ENCODE measurements at regions not wholly inside any gene's neighbourhood (a gene's known extent, or its start where the extent isn't known, plus 50 kb on each side); places are given as distances from the start of the nearest gene placed in this dataset.

DNA sequence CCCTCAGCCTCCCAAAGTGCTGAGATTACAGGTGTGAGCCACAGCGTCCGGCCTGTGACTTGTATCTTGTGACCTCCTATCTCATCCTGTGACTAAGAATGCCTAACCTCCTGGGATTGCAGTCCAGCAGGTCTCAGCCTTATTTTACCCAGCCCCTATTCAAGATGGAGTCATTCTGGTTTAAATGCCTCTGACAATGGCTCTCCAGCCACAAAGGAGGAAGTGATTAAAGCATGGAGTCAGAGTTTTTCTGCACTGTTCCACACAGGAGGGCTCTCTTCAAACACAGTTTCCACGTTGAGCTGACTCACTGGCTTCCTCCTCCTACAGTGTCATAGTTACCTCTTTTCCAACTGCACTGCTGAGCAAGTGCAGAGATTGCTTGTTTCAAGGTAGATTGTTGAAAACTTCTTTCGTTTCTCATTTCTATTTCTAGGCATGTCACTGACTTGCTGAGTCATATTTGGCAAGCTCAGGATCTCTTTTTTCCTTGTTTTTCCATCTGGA is 383.8 kb downstream of the PCNX1 start:
- TF ChIP-seq, protein P1, sequence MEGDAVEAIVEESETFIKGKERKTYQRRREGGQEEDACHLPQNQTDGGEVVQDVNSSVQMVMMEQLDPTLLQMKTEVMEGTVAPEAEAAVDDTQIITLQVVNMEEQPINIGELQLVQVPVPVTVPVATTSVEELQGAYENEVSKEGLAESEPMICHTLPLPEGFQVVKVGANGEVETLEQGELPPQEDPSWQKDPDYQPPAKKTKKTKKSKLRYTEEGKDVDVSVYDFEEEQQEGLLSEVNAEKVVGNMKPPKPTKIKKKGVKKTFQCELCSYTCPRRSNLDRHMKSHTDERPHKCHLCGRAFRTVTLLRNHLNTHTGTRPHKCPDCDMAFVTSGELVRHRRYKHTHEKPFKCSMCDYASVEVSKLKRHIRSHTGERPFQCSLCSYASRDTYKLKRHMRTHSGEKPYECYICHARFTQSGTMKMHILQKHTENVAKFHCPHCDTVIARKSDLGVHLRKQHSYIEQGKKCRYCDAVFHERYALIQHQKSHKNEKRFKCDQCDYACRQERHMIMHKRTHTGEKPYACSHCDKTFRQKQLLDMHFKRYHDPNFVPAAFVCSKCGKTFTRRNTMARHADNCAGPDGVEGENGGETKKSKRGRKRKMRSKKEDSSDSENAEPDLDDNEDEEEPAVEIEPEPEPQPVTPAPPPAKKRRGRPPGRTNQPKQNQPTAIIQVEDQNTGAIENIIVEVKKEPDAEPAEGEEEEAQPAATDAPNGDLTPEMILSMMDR (IDR thresholded peaks at IDR 0.05; ENCODE audit: insufficient read depth, low read depth, low read length, missing control alignments) = no peak
- peak; percentile 77 for DNase-seq (ENCODE audit: low read depth)
- no peak overlapping the region for H3K4me3 ChIP-seq (ENCODE audit: low read depth, low read length)

DNA sequence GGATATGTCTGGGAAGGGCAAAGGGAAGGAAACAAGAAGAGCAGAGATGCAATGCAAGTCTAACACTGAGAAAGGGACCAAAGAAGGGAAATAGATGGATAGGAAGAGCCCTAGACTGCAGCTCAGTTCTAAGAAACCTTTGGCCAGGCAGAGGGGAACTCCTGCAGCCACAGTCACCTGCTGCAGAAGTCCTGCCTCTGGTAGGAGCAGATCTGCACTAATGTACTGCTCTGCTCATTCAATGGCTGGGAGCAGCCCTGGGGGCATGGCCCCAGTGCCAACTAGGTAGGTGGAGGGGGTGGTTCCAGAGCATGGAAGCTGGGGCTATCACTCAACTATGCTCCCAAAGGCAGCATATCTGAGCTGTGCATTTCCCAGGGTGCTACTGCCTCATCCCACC is 388.9 kb downstream of the PCNX1 start:
- TF ChIP-seq, protein P1 (IDR thresholded peaks at IDR 0.05; ENCODE audit: insufficient read depth, low read depth, low read length, missing control alignments) = no peak
- DNase-seq (ENCODE audit: low read depth) = no peak
- no peak overlapping the region for H3K4me3 ChIP-seq (ENCODE audit: low read depth, low read length)

GRCh38 chr14:71300566-71301330 is 393.5 kb downstream of the PCNX1 start:
- H3K4me3 ChIP-seq (ENCODE audit: low read depth, low read length) = no peak overlapping the region
- TF ChIP-seq, protein P1 (IDR thresholded peaks at IDR 0.05; ENCODE audit: insufficient read depth, low read depth, low read length, missing control alignments) = no peak
- no peak for DNase-seq (ENCODE audit: low read depth)

GRCh38 chr14:71301611-71302010 is 394.4 kb downstream of the PCNX1 start:
- DNase-seq (ENCODE audit: low read depth) = no peak
- H3K4me3 ChIP-seq (ENCODE audit: low read depth, low read length) = no peak overlapping the region
- TF ChIP-seq, protein P1 (IDR thresholded peaks at IDR 0.05; ENCODE audit: insufficient read depth, low read depth, low read length, missing control alignments) = no peak

- H3K4me3 ChIP-seq (ENCODE audit: low read depth, low read length) = no peak overlapping the region
- DNase-seq (ENCODE audit: low read depth) = no peak
- TF ChIP-seq, protein P1 (IDR thresholded peaks at IDR 0.05; ENCODE audit: insufficient read depth, low read depth, low read length, missing control alignments) = no peak
Measured at GRCh38 chr14:71304690-71305089, 397.4 kb downstream of the PCNX1 start.

DNA sequence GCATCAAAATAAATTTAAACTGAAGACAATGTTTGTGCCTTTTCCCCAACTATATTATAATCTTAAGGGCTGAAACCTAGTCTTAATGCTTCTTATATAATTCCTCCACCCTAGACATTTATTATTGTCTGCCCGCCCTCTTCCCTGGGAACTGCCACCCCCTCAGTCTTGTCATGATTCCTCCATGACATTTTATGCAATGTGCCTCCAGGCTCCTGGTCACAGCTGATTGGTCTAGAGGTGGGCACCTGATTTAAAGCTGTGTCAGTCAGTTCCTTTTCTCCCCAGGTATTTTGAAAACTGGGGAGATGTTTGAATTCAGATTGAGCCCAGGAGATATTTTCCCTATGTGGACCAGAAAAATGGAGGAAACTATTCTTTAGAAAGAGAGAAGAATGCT is 401.4 kb downstream of the PCNX1 start:
- DNase-seq (ENCODE audit: low read depth) = no peak
- H3K4me3 ChIP-seq (ENCODE audit: low read depth, low read length) = no peak overlapping the region
- TF ChIP-seq, protein P1 (IDR thresholded peaks at IDR 0.05; ENCODE audit: insufficient read depth, low read depth, low read length, missing control alignments) = no peak

DNA sequence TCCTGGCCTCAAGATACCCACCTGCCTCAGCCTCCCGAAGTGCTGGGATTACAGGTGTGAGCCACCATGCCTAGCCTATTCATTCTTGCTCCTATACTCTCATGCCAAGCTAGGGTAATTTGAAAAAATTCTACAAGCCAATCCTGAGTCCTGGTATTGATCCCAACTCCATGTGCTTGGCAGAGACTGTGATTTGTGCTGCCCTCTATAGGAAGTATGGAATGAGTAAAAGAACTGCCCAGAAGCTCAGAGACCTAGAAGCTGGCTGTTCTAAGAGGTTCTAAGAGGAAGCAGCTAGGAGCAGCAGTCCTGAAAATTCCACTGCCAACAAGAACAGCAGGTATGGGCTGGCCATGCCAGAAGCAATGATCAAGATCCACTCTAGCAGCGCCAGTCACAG is 402.5 kb downstream of the PCNX1 start:
- DNase-seq (ENCODE audit: low read depth) = no peak
- H3K4me3 ChIP-seq (ENCODE audit: low read depth, low read length) = no peak overlapping the region
- TF ChIP-seq, protein P1 (IDR thresholded peaks at IDR 0.05; ENCODE audit: insufficient read depth, low read depth, low read length, missing control alignments) = no peak
